Activated T-helper 2 cell treated with anti-CD3 and anti-CD28 coated beads, Interferon-gamma antibody, Interleukin-2, Interleukin-4, amounts not matched to agents 10 μg/mL and 5 μg/mL and 100 μg/mL, durations not matched to agents 14 hours and 24 hours and 36 hours (primary cell): ENCODE measurements at regions not wholly inside any gene's neighbourhood (a gene's known extent, or its start where the extent isn't known, plus 50 kb on each side); places are given as distances from the start of the nearest gene placed in this dataset.
"Not testable (repeated sequence)": the region's sequence is repeated elsewhere in the genome, so short reads cannot be mapped to it uniquely, and the experiment has no call there.

ENCODE experiments used
- DNase-seq: peaks from one replicate; pipeline ENCODE4 v3.0.0; 2021; ENCODE audit warnings: low spot score
- H3K27ac Mint-ChIP-seq: one replicate; pipeline ENCODE4 v1.8.0; 2021; ENCODE audit warnings: mixed read lengths
- H3K27me3 Mint-ChIP-seq: one replicate; pipeline ENCODE4 v1.8.0; 2021; ENCODE audit warnings: low read depth, mixed read lengths
- H3K36me3 Mint-ChIP-seq: one replicate; pipeline ENCODE4 v1.8.0; 2021; ENCODE audit warnings: low read depth, mixed read lengths
- H3K4me1 Mint-ChIP-seq: one replicate; pipeline ENCODE4 v1.8.0; 2021; ENCODE audit warnings: low read depth, mixed read lengths
- H3K4me3 Mint-ChIP-seq: one replicate; pipeline ENCODE4 v1.8.0; 2021; ENCODE audit warnings: low read depth, mild to moderate bottlenecking, moderate library complexity, mixed read lengths
- H3K9me3 Mint-ChIP-seq: one replicate; pipeline ENCODE4 v1.8.0; 2021; ENCODE audit warnings: mixed read lengths
- intact Hi-C: fragments of 100-400 bp; cut with micrococcal nuclease; formaldehyde crosslinking; loops from one replicate; pipeline ENCODE4 v1.15.1; 2023

- H3K4me1 Mint-ChIP-seq: no peaks in the 10 kb centered on the region
- H3K4me3 Mint-ChIP-seq: no peak overlapping the region
- peaks cover 19% of the 10 kb centered on the region for H3K9me3 Mint-ChIP-seq
- no peak for DNase-seq
- intact Hi-C loops: no loop called here
- no peak overlapping the region for H3K27ac Mint-ChIP-seq
- no peaks in the 10 kb centered on the region for H3K27me3 Mint-ChIP-seq
- H3K36me3 Mint-ChIP-seq: no peaks in the 10 kb centered on the region
Measured at GRCh38 chr5:12110629-12111028, 206.4 kb upstream of the CTNND2 start.

GRCh38 chr5:12109075-12109688, 204.9 kb upstream of the CTNND2 start:
- peaks cover 19% of the 10 kb centered on the region for H3K9me3 Mint-ChIP-seq
- H3K27ac Mint-ChIP-seq: no peak overlapping the region
- intact Hi-C loops: no loop called here
- H3K27me3 Mint-ChIP-seq: no peaks in the 10 kb centered on the region
- no peak overlapping the region for H3K4me3 Mint-ChIP-seq
- H3K36me3 Mint-ChIP-seq: no peaks in the 10 kb centered on the region
- DNase-seq: no peak
- H3K4me1 Mint-ChIP-seq: no peaks in the 10 kb centered on the region

DNA sequence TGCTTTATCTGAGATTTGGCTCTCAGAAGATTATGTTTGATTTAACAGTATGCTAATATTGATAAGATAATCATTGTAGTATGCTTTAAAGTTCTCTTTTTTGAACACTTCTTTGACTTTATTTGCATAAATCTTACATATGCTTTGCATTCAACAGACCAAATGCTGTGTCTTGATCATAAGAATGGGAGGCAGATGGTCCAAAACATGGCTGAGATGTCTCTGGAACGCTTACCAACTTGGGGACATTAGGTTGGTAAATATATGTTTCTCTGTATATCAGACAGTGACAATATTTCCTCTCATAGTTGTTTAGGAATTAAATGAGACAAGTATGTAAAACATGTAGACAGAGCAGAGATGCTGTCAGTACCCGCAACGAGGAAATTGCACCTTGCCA, 197.9 kb upstream of the CTNND2 start:
- H3K9me3 Mint-ChIP-seq: peaks cover 37% of the 10 kb centered on the region
- intact Hi-C loops: no loop called here
- DNase-seq: no peak
- H3K36me3 Mint-ChIP-seq: no peaks in the 10 kb centered on the region
- no peak overlapping the region for H3K27ac Mint-ChIP-seq
- no peaks in the 10 kb centered on the region for H3K27me3 Mint-ChIP-seq
- H3K4me3 Mint-ChIP-seq: no peak overlapping the region
- H3K4me1 Mint-ChIP-seq: no peaks in the 10 kb centered on the region

GRCh38 chr5:12100542-12100941, 196.3 kb upstream of the CTNND2 start:
- Mint-ChIP-seq H3K27ac (no peak overlapping the region), H3K27me3 (no peaks in the 10 kb centered on the region), H3K36me3 (no peaks in the 10 kb centered on the region), H3K4me1 (no peaks in the 10 kb centered on the region), H3K4me3 (no peak overlapping the region), H3K9me3 (peaks cover 42% of the 10 kb centered on the region)
- no peak for DNase-seq
- intact Hi-C loops: no loop called here

DNA sequence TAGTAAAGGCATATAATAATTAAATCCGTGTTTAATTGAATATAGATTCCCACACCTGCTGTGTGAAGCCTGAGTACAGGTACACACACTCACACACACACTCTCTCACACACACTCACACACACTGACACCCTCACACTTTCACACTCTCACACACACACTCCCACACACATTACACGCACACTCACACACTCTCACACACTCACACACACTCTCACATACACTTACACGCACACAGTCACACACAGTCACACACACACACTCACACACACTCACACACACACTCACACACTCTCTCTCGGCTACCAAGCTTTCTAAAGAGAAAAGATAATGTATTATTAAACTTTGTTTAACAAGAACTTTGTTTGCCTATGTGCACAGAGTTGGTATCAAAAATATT, 195.1 kb upstream of the CTNND2 start:
- intact Hi-C loops: no loop called here
- no peak for DNase-seq
- Mint-ChIP-seq H3K9me3 (peaks cover 50% of the 10 kb centered on the region), H3K36me3 (no peaks in the 10 kb centered on the region), H3K4me3 (no peak overlapping the region), H3K27ac (no peak overlapping the region), H3K4me1 (no peaks in the 10 kb centered on the region), H3K27me3 (no peaks in the 10 kb centered on the region)

GRCh38 chr5:12095808-12096281, 191.6 kb upstream of the CTNND2 start:
- H3K4me3 Mint-ChIP-seq: no peak overlapping the region

DNA sequence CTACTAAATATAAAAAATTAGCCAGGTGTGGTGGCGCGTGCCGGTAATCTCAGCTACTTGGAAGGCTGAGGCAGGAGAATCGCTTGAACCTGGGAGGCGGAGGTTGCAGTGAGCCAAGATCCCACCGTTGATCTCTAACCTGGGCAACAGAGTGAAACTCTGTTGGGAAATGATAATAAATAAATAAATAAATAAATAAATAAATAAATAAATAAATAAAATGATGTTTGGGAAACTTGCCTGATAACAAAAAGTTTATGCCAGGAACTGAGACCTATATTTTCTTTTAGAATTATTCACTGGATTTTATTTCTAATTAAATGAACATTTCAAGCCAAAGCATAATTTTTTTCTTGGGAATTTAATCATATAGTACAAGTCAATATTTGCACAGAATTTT, 189.3 kb upstream of the CTNND2 start:
- no peak overlapping the region for H3K27ac Mint-ChIP-seq
- H3K4me3 Mint-ChIP-seq: no peak overlapping the region
- intact Hi-C loops: no loop called here
- no peaks in the 10 kb centered on the region for H3K4me1 Mint-ChIP-seq
- H3K27me3 Mint-ChIP-seq: no peaks in the 10 kb centered on the region
- peaks cover 37% of the 10 kb centered on the region for H3K9me3 Mint-ChIP-seq
- H3K36me3 Mint-ChIP-seq: no peaks in the 10 kb centered on the region
- no peak for DNase-seq

More at GRCh38 chr5:12095808-12096281, 191.6 kb upstream of the CTNND2 start:
- Mint-ChIP-seq H3K36me3 (no peaks in the 10 kb centered on the region), H3K4me1 (no peaks in the 10 kb centered on the region), H3K9me3 (peaks cover 49% of the 10 kb centered on the region), H3K27ac (no peak overlapping the region), H3K27me3 (no peaks in the 10 kb centered on the region)
- intact Hi-C loops: no loop called here
- DNase-seq: no peak

DNA sequence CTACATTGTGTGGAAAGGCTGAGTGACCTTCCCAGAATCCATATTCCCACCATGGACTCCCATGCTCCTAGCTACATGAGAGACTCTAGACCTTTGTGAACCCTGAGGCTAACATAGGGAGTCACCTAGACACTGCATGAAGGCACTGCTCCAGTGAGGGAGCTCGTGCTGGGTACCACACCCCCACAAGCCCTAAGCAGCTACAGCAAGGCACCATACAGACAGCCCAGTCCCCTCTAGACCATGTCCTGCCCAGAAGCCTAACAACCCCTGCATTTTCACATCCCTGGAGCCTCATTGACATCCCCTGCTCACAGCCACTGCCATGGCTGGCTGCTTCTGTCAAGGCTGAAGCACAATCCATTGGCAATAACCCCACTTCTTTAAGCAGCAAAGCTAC, 176.5 kb upstream of the CTNND2 start:
- intact Hi-C loops: no loop called here
- no peak overlapping the region for H3K27ac Mint-ChIP-seq
- no peaks in the 10 kb centered on the region for H3K4me1 Mint-ChIP-seq
- H3K4me3 Mint-ChIP-seq: no peak overlapping the region
- no peak for DNase-seq
- H3K36me3 Mint-ChIP-seq: no peaks in the 10 kb centered on the region
- peaks cover 44% of the 10 kb centered on the region for H3K9me3 Mint-ChIP-seq
- H3K27me3 Mint-ChIP-seq: no peaks in the 10 kb centered on the region

DNA sequence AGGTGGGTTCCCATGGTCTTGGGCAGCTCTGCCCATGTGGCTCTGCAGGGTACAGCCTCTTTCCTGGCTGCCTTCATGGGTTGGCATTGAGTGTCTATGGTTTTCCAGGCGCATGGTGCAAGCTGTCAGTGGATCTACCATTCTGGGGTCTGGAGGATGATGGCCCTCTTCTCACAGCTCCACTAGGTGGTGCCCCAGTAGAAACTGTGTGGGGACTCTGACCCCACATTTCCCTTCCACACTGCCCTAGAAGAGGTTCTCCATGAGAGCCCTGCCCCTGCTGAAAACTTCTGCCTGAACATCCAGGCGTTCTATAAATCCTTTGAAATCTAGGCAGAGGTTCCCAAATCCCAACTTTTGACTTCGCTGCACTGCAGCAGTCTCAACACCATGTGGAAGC, 174.0 kb upstream of the CTNND2 start:
- intact Hi-C loops, H3K27ac Mint-ChIP-seq, H3K36me3 Mint-ChIP-seq, H3K4me1 Mint-ChIP-seq, DNase-seq, H3K4me3 Mint-ChIP-seq, H3K27me3 Mint-ChIP-seq: not testable (repeated sequence)
- H3K9me3 Mint-ChIP-seq: peaks cover 37% of the 10 kb centered on the region

GRCh38 chr5:12073426-12073825, 169.2 kb upstream of the CTNND2 start:
- no peak for DNase-seq
- no peak overlapping the region for H3K27ac Mint-ChIP-seq
- intact Hi-C loops: no loop called here
- no peaks in the 10 kb centered on the region for H3K4me1 Mint-ChIP-seq
- no peaks in the 10 kb centered on the region for H3K36me3 Mint-ChIP-seq
- H3K4me3 Mint-ChIP-seq: no peak overlapping the region
- H3K27me3 Mint-ChIP-seq: no peaks in the 10 kb centered on the region
- peaks cover 16% of the 10 kb centered on the region for H3K9me3 Mint-ChIP-seq

- Mint-ChIP-seq H3K4me3 (no peak overlapping the region), H3K36me3 (no peaks in the 10 kb centered on the region)
Measured at GRCh38 chr5:12072441-12072840, 168.2 kb upstream of the CTNND2 start.

GRCh38 chr5:12071455-12071854, 167.2 kb upstream of the CTNND2 start:
- intact Hi-C loops: no loop called here
- Mint-ChIP-seq H3K4me3 (no peak overlapping the region), H3K36me3 (no peaks in the 10 kb centered on the region), H3K4me1 (no peaks in the 10 kb centered on the region), H3K27ac (no peak overlapping the region), H3K9me3 (peaks cover 30% of the 10 kb centered on the region), H3K27me3 (no peaks in the 10 kb centered on the region)
- no peak for DNase-seq

More at GRCh38 chr5:12072441-12072840, 168.2 kb upstream of the CTNND2 start:
- Mint-ChIP-seq H3K9me3 (peaks cover 23% of the 10 kb centered on the region), H3K4me1 (no peaks in the 10 kb centered on the region), H3K27ac (no peak overlapping the region), H3K27me3 (no peaks in the 10 kb centered on the region)
- no peak for DNase-seq
- intact Hi-C loops: no loop called here

- Mint-ChIP-seq H3K27ac (no peak overlapping the region), H3K4me1 (no peaks in the 10 kb centered on the region), H3K27me3 (no peaks in the 10 kb centered on the region), H3K9me3 (peaks cover 12% of the 10 kb centered on the region), H3K4me3 (no peak overlapping the region), H3K36me3 (no peaks in the 10 kb centered on the region)
- no peak for DNase-seq
- intact Hi-C loops: no loop called here
Measured at GRCh38 chr5:12023614-12024241, 119.5 kb upstream of the CTNND2 start.
